IPS-NIHi7 (cell line): ENCODE measurements at regions not wholly inside any gene's neighbourhood (a gene's known extent, or its start where the extent isn't known, plus 50 kb on each side); places are given as distances from the start of the nearest gene placed in this dataset.
"Not testable (repeated sequence)": the region's sequence is repeated elsewhere in the genome, so short reads cannot be mapped to it uniquely, and the experiment has no call there.

Experiments
- DNase-seq: peaks from one replicate; pipeline ENCODE4 v3.0.0; 2012; ENCODE audit warnings: mixed read lengths; ENCODE audit errors: extremely low spot score

- DNase-seq = no peak
These were observed 199.5 kb downstream of the TBC1D2B start for GRCh38 chr15:77877869-77878577.

GRCh38 chr15:77876107-77876820 lies 201.2 kb downstream of the TBC1D2B start:
- not testable (repeated sequence) for DNase-seq

- DNase-seq = peak; percentile 80
These were observed 202.3 kb downstream of the TBC1D2B start for GRCh38 chr15:77875066-77875721.

GRCh38 chr15:77874063-77874462 lies 203.4 kb downstream of the TBC1D2B start:
- DNase-seq = no peak

GRCh38 chr15:77872521-77873425 lies 204.7 kb downstream of the TBC1D2B start:
- DNase-seq = not testable (repeated sequence)

DNA sequence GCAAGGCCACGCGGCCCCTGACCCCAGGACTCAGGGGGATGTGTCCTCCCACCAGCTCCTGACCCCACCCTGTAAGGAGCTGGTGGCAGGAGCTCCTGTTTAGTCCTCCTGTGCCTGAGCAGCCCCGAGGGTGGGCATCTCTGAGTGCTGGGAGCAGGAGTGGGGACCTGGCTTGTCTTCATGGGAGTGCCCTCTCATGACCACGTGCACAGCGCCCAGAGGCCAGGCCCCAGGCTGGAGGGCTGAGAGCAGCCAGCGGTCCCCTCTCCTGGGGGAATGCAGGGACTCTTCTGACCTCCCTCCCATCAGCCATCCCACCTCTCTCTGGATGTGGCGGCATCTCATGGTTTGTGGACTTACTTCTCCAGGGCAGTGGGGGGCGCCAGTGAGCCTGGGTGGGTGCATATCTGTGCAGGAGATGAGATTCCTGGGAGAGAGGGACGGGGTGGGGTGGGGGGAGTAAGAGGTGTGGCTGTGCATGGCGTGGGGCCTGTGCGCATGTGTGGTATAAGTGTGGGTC lies 205.6 kb downstream of the TBC1D2B start:
- DNase-seq = peak; percentile 54

GRCh38 chr15:77870195-77871065 lies 207.1 kb downstream of the TBC1D2B start:
- peak; percentile 84 for DNase-seq

GRCh38 chr15:77869021-77869895 lies 208.3 kb downstream of the TBC1D2B start:
- DNase-seq = no peak

GRCh38 chr15:77868048-77868629 lies 209.4 kb downstream of the TBC1D2B start:
- DNase-seq = not testable (repeated sequence)

GRCh38 chr15:77867266-77868047 lies 210.1 kb downstream of the TBC1D2B start:
- no peak for DNase-seq

GRCh38 chr15:77866596-77867125 lies 210.8 kb downstream of the TBC1D2B start:
- no peak for DNase-seq

DNA sequence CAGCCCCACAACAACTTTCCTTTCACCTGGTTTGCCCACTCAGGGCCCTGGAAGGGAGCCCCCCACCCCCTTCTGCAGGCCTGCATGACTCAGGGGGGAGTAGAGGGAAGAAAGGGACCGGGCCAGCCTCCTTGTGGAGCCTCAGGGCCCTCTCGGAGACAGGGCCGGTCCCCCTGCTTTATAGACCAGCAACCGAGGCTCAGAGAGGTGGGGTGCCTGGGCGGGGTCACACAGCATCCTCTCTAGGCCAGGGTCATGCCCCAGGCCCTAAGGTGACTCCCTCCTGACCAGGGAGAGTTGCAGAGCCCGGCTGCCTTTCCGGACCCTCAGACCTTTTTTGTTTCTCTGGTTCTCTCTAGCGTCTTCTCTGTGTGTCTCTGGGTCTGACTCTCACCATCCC lies 211.3 kb downstream of the TBC1D2B start:
- DNase-seq = no peak

- DNase-seq = no peak
These were observed 211.8 kb downstream of the TBC1D2B start for GRCh38 chr15:77865701-77866100.

GRCh38 chr15:77865106-77865610 lies 212.4 kb downstream of the TBC1D2B start:
- no peak for DNase-seq

DNA sequence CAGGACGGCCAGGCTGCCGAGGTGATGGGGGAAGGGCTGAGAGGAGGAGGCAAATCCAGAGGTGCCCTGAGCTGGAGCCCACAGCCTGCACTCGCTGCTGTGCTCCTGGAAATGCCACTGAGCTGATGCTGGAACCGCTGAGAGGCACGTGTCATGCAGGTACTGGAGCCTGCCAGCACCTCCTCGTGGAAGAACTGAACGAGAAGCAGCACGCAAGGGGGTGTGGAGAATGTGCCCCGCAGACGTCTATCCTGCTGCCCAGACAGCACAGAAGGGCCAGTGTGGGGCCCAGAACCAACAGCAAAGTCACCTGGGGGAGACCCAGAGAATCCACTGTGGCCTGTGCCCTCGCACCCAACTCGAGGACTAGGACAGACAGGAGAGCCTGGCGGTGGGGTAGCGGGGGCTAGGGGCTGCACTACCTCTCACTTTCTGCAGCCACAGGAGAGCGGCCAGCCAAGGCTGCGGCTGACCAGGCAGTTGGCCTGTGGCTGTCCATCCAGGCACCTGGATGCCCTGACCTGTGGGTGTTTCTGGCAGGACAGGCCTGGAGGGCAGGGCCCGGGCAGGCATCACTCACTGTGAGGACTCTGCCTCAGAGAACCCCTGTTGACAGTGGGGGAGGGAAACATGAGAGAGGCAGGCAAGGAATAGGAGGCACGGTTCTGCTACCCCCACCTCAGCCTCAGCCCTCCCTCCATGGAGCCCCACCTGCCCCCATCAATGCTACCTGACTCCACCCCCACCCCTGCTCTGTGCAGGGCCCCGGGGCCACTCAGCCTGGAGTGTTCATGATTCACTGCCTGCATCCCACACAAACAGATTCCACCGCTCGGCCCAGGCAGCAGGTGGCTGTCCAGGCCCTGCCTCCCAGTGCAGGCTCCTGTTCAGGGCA lies 213.1 kb downstream of the TBC1D2B start:
- no peak for DNase-seq

GRCh38 chr15:77863491-77864105 lies 213.9 kb downstream of the TBC1D2B start:
- no peak for DNase-seq
